H9 (cell line): ENCODE measurements at regions not wholly inside any gene's neighbourhood (a gene's known extent, or its start where the extent isn't known, plus 50 kb on each side); places are given as distances from the start of the nearest gene placed in this dataset.

Experiments
- DNase-seq: peaks from one replicate; pipeline ENCODE4 v3.0.0-alpha.2; 2017
- H2AFZ ChIP-seq: one replicate; pipeline ENCODE4 v1.6.1; 2013; ENCODE audit warnings: mild to moderate bottlenecking, low read length, control low read depth, moderate library complexity
- H2AK5ac ChIP-seq: 2 replicates; pipeline ENCODE4 v1.6.1; 2013; ENCODE audit warnings: low read length, control low read depth, mixed read lengths; ENCODE audit not compliant: insufficient read length
- H2BK120ac ChIP-seq: one replicate; pipeline ENCODE4 v1.6.1; 2013; ENCODE audit warnings: low read depth, mild to moderate bottlenecking, low read length, control low read depth, inconsistent platforms; ENCODE audit not compliant: poor library complexity, severe bottlenecking
- H2BK12ac ChIP-seq: 2 replicates; pipeline ENCODE4 v1.6.1; 2013; ENCODE audit warnings: low read length, control low read depth, mixed read lengths, low read depth; ENCODE audit not compliant: insufficient read length
- H2BK15ac ChIP-seq: 2 replicates; pipeline ENCODE4 v1.6.1; 2013; ENCODE audit warnings: low read depth, low read length, control low read depth
- H2BK20ac ChIP-seq: one replicate; pipeline ENCODE4 v1.6.1; 2013; ENCODE audit warnings: low read depth, mild to moderate bottlenecking, low read length, control low read depth, inconsistent platforms; ENCODE audit not compliant: poor library complexity, severe bottlenecking
- H2BK5ac ChIP-seq: 2 replicates; pipeline ENCODE4 v1.6.1; 2013; ENCODE audit warnings: low read length, control low read depth, mixed read lengths; ENCODE audit not compliant: insufficient read length
- H3K14ac ChIP-seq: 2 replicates; pipeline ENCODE4 v1.6.1; 2013; ENCODE audit warnings: low read length, control low read depth; ENCODE audit not compliant: insufficient read depth
- H3K18ac ChIP-seq: 2 replicates; pipeline ENCODE4 v1.6.1; 2013; ENCODE audit warnings: low read depth, mild to moderate bottlenecking, mixed read lengths, low read length, control low read depth; ENCODE audit not compliant: insufficient read length
- H3K23ac ChIP-seq: 2 replicates; pipeline ENCODE4 v1.6.1; 2013; ENCODE audit warnings: low read length, control low read depth, mixed read lengths, low read depth; ENCODE audit not compliant: insufficient read length
- H3K23me2 ChIP-seq: 2 replicates; pipeline ENCODE4 v1.6.1; 2013; ENCODE audit warnings: low read depth, mild to moderate bottlenecking, mixed read lengths, low read length, control low read depth; ENCODE audit not compliant: insufficient read length, poor library complexity, severe bottlenecking
- H3K27ac ChIP-seq: 2 replicates; pipeline ENCODE4 v1.5.1; 2013; ENCODE audit warnings: low read length, control low read depth, mixed read lengths, low read depth; ENCODE audit not compliant: insufficient read length
- H3K27me3 ChIP-seq: 2 replicates; pipeline ENCODE4 v1.6.1; 2013; ENCODE audit warnings: low read length, control low read depth, inconsistent platforms; ENCODE audit not compliant: insufficient read depth
- H3K4ac ChIP-seq: 2 replicates; pipeline ENCODE4 v1.6.1; 2013; ENCODE audit warnings: low read depth, mild to moderate bottlenecking, control low read depth, inconsistent platforms, low read length, moderate library complexity
- H3K4me1 ChIP-seq: 2 replicates; pipeline ENCODE4 v1.6.1; 2013; ENCODE audit warnings: low read length, control low read depth, inconsistent platforms; ENCODE audit not compliant: insufficient read depth
- H3K4me2 ChIP-seq: 2 replicates; pipeline ENCODE4 v1.6.1; 2013; ENCODE audit warnings: low read length, control low read depth, mixed read lengths; ENCODE audit not compliant: insufficient read length, insufficient read depth
- H3K56ac ChIP-seq: 2 replicates; pipeline ENCODE4 v1.6.1; 2013; ENCODE audit warnings: low read depth, mild to moderate bottlenecking, mixed read lengths, low read length, control low read depth; ENCODE audit not compliant: insufficient read length
- H3K79me1 ChIP-seq: 2 replicates; pipeline ENCODE4 v1.6.1; 2013; ENCODE audit warnings: low read depth, mild to moderate bottlenecking, moderate library complexity, low read length, control low read depth, inconsistent platforms; ENCODE audit not compliant: insufficient read depth, poor library complexity, severe bottlenecking
- H3K79me2 ChIP-seq: 2 replicates; pipeline ENCODE4 v1.6.1; 2013; ENCODE audit warnings: low read length, control low read depth, inconsistent platforms; ENCODE audit not compliant: insufficient read depth
- H3K9ac ChIP-seq: 2 replicates; pipeline ENCODE4 v1.6.1; 2013; ENCODE audit warnings: low read length, control low read depth, mixed read lengths; ENCODE audit not compliant: insufficient read length; ENCODE audit errors: extremely low read depth
- H3K9me3 ChIP-seq: one replicate; pipeline ENCODE4 v1.6.1; 2013; ENCODE audit warnings: low read depth, low read length, inconsistent platforms; ENCODE audit not compliant: control insufficient read depth
- H3T11ph ChIP-seq: one replicate; pipeline ENCODE4 v1.6.1; 2013; ENCODE audit warnings: mild to moderate bottlenecking, low read length, control low read depth, inconsistent platforms
- H4K20me1 ChIP-seq: one replicate; pipeline ENCODE4 v1.6.1; 2013; ENCODE audit not compliant: control insufficient read depth, insufficient read length, insufficient read depth
- H4K5ac ChIP-seq: 2 replicates; pipeline ENCODE4 v1.6.1; 2013; ENCODE audit warnings: low read depth, mild to moderate bottlenecking, mixed read lengths, low read length, control low read depth; ENCODE audit not compliant: insufficient read length
- H4K8ac ChIP-seq: replicated peaks from 2 replicates; pipeline ENCODE4 v1.6.1; 2013; ENCODE audit warnings: low read length, control low read depth, mixed read lengths, low read depth; ENCODE audit not compliant: insufficient read length
- H4K91ac ChIP-seq: 2 replicates; pipeline ENCODE4 v1.6.1; 2013; ENCODE audit warnings: low read depth, mild to moderate bottlenecking, moderate library complexity, mixed read lengths, low read length, control low read depth; ENCODE audit not compliant: insufficient read length
- H3K27ac Mint-ChIP-seq, 3 experiments: 2 replicates in 2 of 3; 3 replicates in 1 of 3; pipeline ENCODE4 v1.8.0; 2020 to 2021; ENCODE audit warnings: mixed read lengths in 3 of 3, mild to moderate bottlenecking in 1 of 3, moderate library complexity in 1 of 3
- H3K27me3 Mint-ChIP-seq: 2 replicates; pipeline ENCODE4 v1.8.0; 2021; ENCODE audit warnings: low read depth, mild to moderate bottlenecking, moderate library complexity, mixed read lengths
- H3K36me3 Mint-ChIP-seq, 3 experiments: 2 replicates in 2 of 3; 3 replicates in 1 of 3; pipeline ENCODE4 v1.8.0; 2020 to 2021; ENCODE audit warnings: low read depth in 3 of 3, mixed read lengths in 3 of 3; ENCODE audit not compliant: insufficient read depth in 1 of 3
- H3K4me1 Mint-ChIP-seq, 2 experiments: 2 replicates each; pipeline ENCODE4 v1.8.0; 2020; ENCODE audit warnings: mixed read lengths in 2 of 2
- H3K4me3 Mint-ChIP-seq, 2 experiments: 2 replicates in 1 of 2; 3 replicates in 1 of 2; pipeline ENCODE4 v1.8.0; 2020 to 2021; ENCODE audit warnings: mild to moderate bottlenecking in 2 of 2, mixed read lengths in 2 of 2, moderate library complexity in 1 of 2
- H3K9me3 Mint-ChIP-seq, 2 experiments: 2 replicates in 1 of 2; 3 replicates in 1 of 2; pipeline ENCODE4 v1.8.0; 2020; ENCODE audit warnings: mild to moderate bottlenecking in 2 of 2, mixed read lengths in 2 of 2, moderate library complexity in 1 of 2
- CTCF ChIP-seq: fragments of 200-600 bp; sonication (generic); conservative IDR thresholded peaks from 3 replicates; pipeline ENCODE4 v1.8.0; 2021; ENCODE audit warnings: antibody characterized with exemption, mild to moderate bottlenecking
- WGBS: extraction: QIAGEN DNeasy Blood & Tissue Kit; methylation state at CpG from one replicate; pipeline ENCODE4 v1.1.7; 2013; ENCODE audit warnings: missing lambda C conversion rate, low lambda C conversion rate, mixed read lengths; ENCODE audit not compliant: insufficient read length; ENCODE audit errors: extremely low coverage; 5-methylcytosine and 5-hydroxymethylcytosine counted together

GRCh38 chr4:181987392-181987791 lies 255.8 kb upstream of the TENM3 start:
- H2BK5ac ChIP-seq, result no peak overlapping the region
- Mint-ChIP-seq H3K4me3 (no peak overlapping the region), H3K4me1 (peaks cover 14 to 24% of the 10 kb centered on the region in 2 experiments), H3K9me3 (no peaks in the 10 kb centered on the region), H3K27me3 (no peaks in the 10 kb centered on the region), H3K36me3 (no peaks in the 10 kb centered on the region), H3K27ac (no peak overlapping the region)
- no peak overlapping the region for H4K8ac ChIP-seq
- H2AK5ac ChIP-seq, result no peak overlapping the region
- H3K79me1 ChIP-seq, result no peaks in the 10 kb centered on the region
- DNase-seq, result no peak
- H3K18ac ChIP-seq, result no peak overlapping the region
- H3K27me3 ChIP-seq, result no peaks in the 10 kb centered on the region
- H3T11ph ChIP-seq, result no peak overlapping the region
- no peak overlapping the region for H3K27ac ChIP-seq
- H3K23me2 ChIP-seq, result no peaks in the 10 kb centered on the region
- H3K14ac ChIP-seq, result no peak overlapping the region
- H3K9me3 ChIP-seq, result no peaks in the 10 kb centered on the region
- no peak overlapping the region for H2BK12ac ChIP-seq
- no peak overlapping the region for H2BK120ac ChIP-seq
- H2BK15ac ChIP-seq, result no peak overlapping the region
- H3K4me1 ChIP-seq, result peaks cover 6% of the 10 kb centered on the region; the same call in 1 of the 2 replicates
- H4K20me1 ChIP-seq, result no peaks in the 10 kb centered on the region
- H3K9ac ChIP-seq, result no peak overlapping the region
- H2BK20ac ChIP-seq, result no peak overlapping the region
- no CpG with 5 or more reads among the region's 4 CpGs for WGBS
- no peak overlapping the region for H4K5ac ChIP-seq
- no peaks in the 10 kb centered on the region for H3K79me2 ChIP-seq
- TF ChIP-seq CTCF, result no peak
- no peak overlapping the region for H3K56ac ChIP-seq
- no peak overlapping the region for H3K23ac ChIP-seq
- H3K4ac ChIP-seq, result no peak overlapping the region
- H3K4me2 ChIP-seq, result no peak overlapping the region
- H4K91ac ChIP-seq, result no peak overlapping the region
- H2AFZ ChIP-seq, result no peak overlapping the region
